Tibial nerve (tissue), 4 donors: ENCODE measurements at regions not wholly inside any gene's neighbourhood (a gene's known extent, or its start where the extent isn't known, plus 50 kb on each side); places are given as distances from the start of the nearest gene placed in this dataset.

Experiments used
- DNase-seq, 2 donors: peaks; one replicate each; pipeline ENCODE4 v3.0.0-alpha.2; 2019; ENCODE audit warnings: low spot score in 2 of 2
- H3K27ac ChIP-seq, 4 donors: fragments of 200-600 bp; sonication (generic) in 3 of 4; one replicate each; pipeline ENCODE4 v1.5.1; 2017 to 2019; ENCODE audit warnings: mild to moderate bottlenecking in 1 of 4
- H3K27me3 ChIP-seq, 2 donors: fragments of 200-600 bp; sonication (generic) in 1 of 2; one replicate each; pipeline versions ENCODE4 v1.5.1 to v1.6.0; 2017 to 2019
- H3K36me3 ChIP-seq, 3 donors: fragments of 200-600 bp; sonication (generic); one replicate each; pipeline ENCODE4 v1.5.1; 2018 to 2019
- H3K4me1 ChIP-seq, 4 donors: fragments of 200-600 bp; sonication (generic) in 3 of 4; one replicate each; pipeline ENCODE4 v1.5.1; 2017 to 2019
- H3K4me3 ChIP-seq, 4 donors: fragments of 200-600 bp; sonication (generic) in 3 of 4; one replicate each; pipeline ENCODE4 v1.5.1; 2017 to 2019; ENCODE audit warnings: mild to moderate bottlenecking in 1 of 4, moderate library complexity in 1 of 4
- H3K9me3 ChIP-seq, 4 donors: fragments of 200-600 bp; sonication (generic) in 3 of 4; one replicate each; pipeline ENCODE4 v1.5.1; 2017 to 2019
- EP300 ChIP-seq, 2 donors: sonication (generic); formaldehyde crosslinking; IDR thresholded peaks; one replicate each; pipeline ENCODE4 v1.6.1; 2017; ENCODE audit warnings: antibody characterized with exemption in 2 of 2, mild to moderate bottlenecking in 1 of 2
- POLR2A ChIP-seq, 2 donors: fragments of 450-650 bp; IDR thresholded peaks; one replicate each; pipeline ENCODE4 v1.6.1; 2017; ENCODE audit warnings: antibody characterized with exemption in 2 of 2, mild to moderate bottlenecking in 2 of 2, moderate library complexity in 2 of 2
- WGBS, 2 donors: methylation state at CpG; one replicate each; pipeline ENCODE4 v1.1.5; 2018; 5-methylcytosine and 5-hydroxymethylcytosine counted together
- TF ChIP-seq, protein P1 (sequence below), 5 experiments: fragments of 200-600 bp in 3 of 5; fragments of 450-650 bp in 2 of 5; sonication (generic) in 3 of 5; IDR thresholded peaks; one replicate each; pipeline ENCODE4 v1.5.1; 2016 to 2019; ENCODE audit warnings: antibody characterized with exemption in 5 of 5, mild to moderate bottlenecking in 3 of 5, moderate library complexity in 2 of 5

DNA sequence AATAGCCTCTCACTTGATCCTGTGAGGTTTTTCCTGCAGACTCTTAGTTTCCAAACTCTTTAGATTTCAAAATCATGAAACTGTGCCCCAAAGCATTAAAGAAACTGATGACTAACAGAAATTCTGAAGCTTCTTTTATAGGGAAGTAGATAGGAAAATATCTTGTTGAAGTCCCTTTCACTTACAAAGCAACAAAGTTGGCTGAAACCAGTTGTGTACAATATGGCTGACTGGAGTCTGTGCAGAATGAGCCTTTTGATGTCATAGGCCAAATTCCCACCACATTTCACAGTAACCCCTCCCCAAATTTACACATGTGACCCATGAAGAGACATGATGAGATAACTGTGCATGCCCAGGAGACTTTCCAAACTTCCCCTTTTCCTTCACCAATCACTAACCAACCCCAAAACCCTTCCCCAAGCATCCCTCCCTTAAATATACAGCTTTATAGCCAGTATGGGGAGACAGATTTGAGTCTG, 61.7 kb upstream of the NCK2 start:
- TF ChIP-seq EP300 (IDR thresholded peaks at IDR 0.05) (no peak), POLR2A (IDR thresholded peaks at IDR 0.05) (no peak)
- TF ChIP-seq, protein P1, sequence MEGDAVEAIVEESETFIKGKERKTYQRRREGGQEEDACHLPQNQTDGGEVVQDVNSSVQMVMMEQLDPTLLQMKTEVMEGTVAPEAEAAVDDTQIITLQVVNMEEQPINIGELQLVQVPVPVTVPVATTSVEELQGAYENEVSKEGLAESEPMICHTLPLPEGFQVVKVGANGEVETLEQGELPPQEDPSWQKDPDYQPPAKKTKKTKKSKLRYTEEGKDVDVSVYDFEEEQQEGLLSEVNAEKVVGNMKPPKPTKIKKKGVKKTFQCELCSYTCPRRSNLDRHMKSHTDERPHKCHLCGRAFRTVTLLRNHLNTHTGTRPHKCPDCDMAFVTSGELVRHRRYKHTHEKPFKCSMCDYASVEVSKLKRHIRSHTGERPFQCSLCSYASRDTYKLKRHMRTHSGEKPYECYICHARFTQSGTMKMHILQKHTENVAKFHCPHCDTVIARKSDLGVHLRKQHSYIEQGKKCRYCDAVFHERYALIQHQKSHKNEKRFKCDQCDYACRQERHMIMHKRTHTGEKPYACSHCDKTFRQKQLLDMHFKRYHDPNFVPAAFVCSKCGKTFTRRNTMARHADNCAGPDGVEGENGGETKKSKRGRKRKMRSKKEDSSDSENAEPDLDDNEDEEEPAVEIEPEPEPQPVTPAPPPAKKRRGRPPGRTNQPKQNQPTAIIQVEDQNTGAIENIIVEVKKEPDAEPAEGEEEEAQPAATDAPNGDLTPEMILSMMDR (IDR thresholded peaks at IDR 0.05): no peak
- no peak for DNase-seq
- no peak overlapping the region for H3K4me3 ChIP-seq
- H3K27me3 ChIP-seq: no peaks in the 10 kb centered on the region
- peaks cover 0 to 8% (median 3%) of the 10 kb centered on the region in 4 donors for H3K4me1 ChIP-seq
- H3K36me3 ChIP-seq: no peaks in the 10 kb centered on the region
- H3K27ac ChIP-seq: peak overlapping the region in 1 of 4 donors; percentile 19
- no peaks in the 10 kb centered on the region for H3K9me3 ChIP-seq

DNA sequence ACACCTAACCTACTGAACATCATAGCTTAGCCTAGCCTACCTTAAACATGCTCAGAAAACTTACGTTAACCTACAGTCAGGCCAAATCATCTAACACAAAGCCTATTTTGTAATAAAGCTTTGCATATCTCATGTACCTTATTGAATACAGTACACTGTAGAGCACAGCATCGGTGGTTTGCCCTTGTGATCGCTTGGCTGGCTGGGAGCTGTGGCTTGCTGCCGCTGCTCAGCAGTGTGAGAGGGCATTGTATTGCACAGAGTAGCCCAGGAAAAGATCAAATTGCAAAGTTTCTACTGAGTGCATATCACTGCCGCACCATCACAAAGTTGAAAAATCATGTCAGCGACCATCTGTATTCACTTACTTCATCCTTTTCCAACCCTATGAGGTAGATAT, 62.3 kb upstream of the NCK2 start:
- Histone ChIP-seq H3K27ac (no peak overlapping the region), H3K4me3 (no peak overlapping the region), H3K4me1 (peaks cover 0 to 8% (median 3%) of the 10 kb centered on the region in 4 donors), H3K36me3 (no peaks in the 10 kb centered on the region), H3K27me3 (no peaks in the 10 kb centered on the region), H3K9me3 (no peaks in the 10 kb centered on the region)
- WGBS, 2 donors: 51 to 60% methylated on average over 6 of the region's 6 CpGs
- TF ChIP-seq, protein P1 (IDR thresholded peaks at IDR 0.05): no peak
- TF ChIP-seq EP300 (IDR thresholded peaks at IDR 0.05): no peak
- DNase-seq: no peak

DNA sequence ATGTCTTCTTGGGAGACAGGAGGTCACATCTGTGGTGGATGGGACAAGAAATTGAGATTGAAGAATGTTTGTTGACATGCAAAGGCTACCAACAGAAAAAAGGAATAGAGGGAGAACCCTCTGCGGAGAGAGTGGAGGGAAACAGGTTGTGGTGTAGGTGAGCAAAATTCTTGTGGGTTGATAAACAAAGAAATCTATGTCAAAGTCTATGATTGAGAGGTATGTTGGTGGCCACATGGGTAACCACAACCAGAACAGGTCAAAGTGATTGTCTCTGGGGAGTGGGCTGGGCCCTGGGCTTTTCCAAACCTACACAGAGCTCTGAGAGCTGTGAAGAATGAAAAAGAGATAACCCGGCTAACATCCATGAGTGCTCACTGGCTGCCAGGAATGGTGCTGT, 62.8 kb upstream of the NCK2 start:
- TF ChIP-seq POLR2A (IDR thresholded peaks at IDR 0.05) (no peak), EP300 (IDR thresholded peaks at IDR 0.05) (no peak)
- TF ChIP-seq, protein P1 (IDR thresholded peaks at IDR 0.05): no peak
- no peak overlapping the region for H3K4me3 ChIP-seq
- no peaks in the 10 kb centered on the region for H3K9me3 ChIP-seq
- no peak overlapping the region for H3K27ac ChIP-seq
- H3K36me3 ChIP-seq: no peaks in the 10 kb centered on the region
- H3K27me3 ChIP-seq: no peaks in the 10 kb centered on the region
- peaks cover 0 to 8% (median 3%) of the 10 kb centered on the region in 4 donors for H3K4me1 ChIP-seq
- no peak for DNase-seq
- WGBS, 2 donors: 89 to 100% methylated on average over 2 of the region's 2 CpGs

DNA sequence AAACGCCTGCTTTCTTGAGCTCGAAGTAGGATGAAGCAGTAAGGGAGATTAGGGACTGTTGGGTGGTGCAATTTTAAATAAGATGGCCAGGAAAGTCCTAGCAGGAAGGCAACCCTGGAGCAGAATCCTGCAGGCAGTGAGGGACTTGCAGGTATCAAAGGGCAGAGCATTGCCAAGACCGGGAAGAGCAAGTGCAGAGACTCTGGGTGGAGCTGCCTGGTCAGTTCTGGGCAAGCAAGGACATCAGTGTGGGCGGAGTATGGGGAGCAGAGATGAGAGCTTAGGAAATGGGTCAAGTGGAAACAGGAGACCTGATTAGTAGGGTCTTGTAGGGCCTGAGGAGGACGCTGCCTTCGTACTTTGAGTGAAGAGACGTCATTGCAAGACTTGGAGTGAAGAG, 64.4 kb upstream of the NCK2 start:
- Histone ChIP-seq H3K27me3 (no peaks in the 10 kb centered on the region), H3K27ac (no peak overlapping the region), H3K36me3 (no peaks in the 10 kb centered on the region), H3K4me1 (peaks cover 0 to 11% (median 5%) of the 10 kb centered on the region in 4 donors), H3K4me3 (no peak overlapping the region), H3K9me3 (no peaks in the 10 kb centered on the region)
- no peak for DNase-seq
- WGBS, 2 donors: 84 to 91% methylated on average over 7 of the region's 7 CpGs
- TF ChIP-seq POLR2A (IDR thresholded peaks at IDR 0.05): no peak
- no peak for TF ChIP-seq EP300 (IDR thresholded peaks at IDR 0.05)
- TF ChIP-seq, protein P1 (IDR thresholded peaks at IDR 0.05): no peak

DNA sequence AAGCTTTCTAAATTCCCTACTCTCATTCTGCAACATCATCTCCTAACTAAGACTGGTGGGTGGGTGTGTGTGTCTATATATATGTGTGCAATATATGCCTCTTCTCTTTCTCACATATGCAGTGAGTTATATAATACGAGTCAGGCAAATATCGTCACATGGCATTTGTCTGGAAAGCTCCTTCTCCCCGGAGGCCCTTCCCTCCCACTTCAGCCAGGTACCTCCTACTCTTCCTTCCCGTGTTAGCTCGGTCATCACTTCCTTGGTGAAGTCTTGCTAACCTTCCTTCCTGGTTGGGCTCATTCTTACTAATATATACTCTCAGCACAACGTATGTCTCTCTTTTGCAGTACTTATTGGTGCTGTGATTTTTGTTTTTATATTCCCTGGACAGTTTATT, 66.4 kb upstream of the NCK2 start:
- Histone ChIP-seq H3K4me3 (no peak overlapping the region), H3K27ac (no peak overlapping the region), H3K4me1 (peaks cover 0 to 17% (median 8%) of the 10 kb centered on the region in 4 donors), H3K36me3 (no peaks in the 10 kb centered on the region), H3K9me3 (no peaks in the 10 kb centered on the region), H3K27me3 (no peaks in the 10 kb centered on the region)
- no peak for DNase-seq
- WGBS, 2 donors: 83% methylated on average over 6 of the region's 6 CpGs
- TF ChIP-seq EP300 (IDR thresholded peaks at IDR 0.05): no peak
- TF ChIP-seq, protein P1 (IDR thresholded peaks at IDR 0.05): no peak
- no peak for TF ChIP-seq POLR2A (IDR thresholded peaks at IDR 0.05)
